Tibial nerve (tissue), 4 donors: ENCODE measurements at regions not wholly inside any gene's neighbourhood (a gene's known extent, or its start where the extent isn't known, plus 50 kb on each side); places are given as distances from the start of the nearest gene placed in this dataset.

Experiments
- CTCF ChIP-seq, 5 experiments: fragments of 200-600 bp in 3 of 5; fragments of 450-650 bp in 2 of 5; sonication (generic) in 3 of 5; IDR thresholded peaks; one replicate each; pipeline ENCODE4 v1.5.1; 2016 to 2019; ENCODE audit warnings: antibody characterized with exemption in 5 of 5, mild to moderate bottlenecking in 3 of 5, moderate library complexity in 2 of 5
- EP300 ChIP-seq, 2 donors: sonication (generic); formaldehyde crosslinking; IDR thresholded peaks; one replicate each; pipeline ENCODE4 v1.6.1; 2017; ENCODE audit warnings: antibody characterized with exemption in 2 of 2, mild to moderate bottlenecking in 1 of 2
- POLR2A ChIP-seq, 2 donors: fragments of 450-650 bp; IDR thresholded peaks; one replicate each; pipeline ENCODE4 v1.6.1; 2017; ENCODE audit warnings: antibody characterized with exemption in 2 of 2, mild to moderate bottlenecking in 2 of 2, moderate library complexity in 2 of 2

GRCh38 chr14:48586099-48586498 lies 910.7 kb upstream of the MDGA2 start:
- TF ChIP-seq CTCF (IDR thresholded peaks at IDR 0.05): no peak
- TF ChIP-seq EP300 (IDR thresholded peaks at IDR 0.05): no peak
- no peak for TF ChIP-seq POLR2A (IDR thresholded peaks at IDR 0.05)
